A549 (cell line): ENCODE measurements at regions not wholly inside any gene's neighbourhood (a gene's known extent, or its start where the extent isn't known, plus 50 kb on each side); places are given as distances from the start of the nearest gene placed in this dataset.

ENCODE experiments used
- CTCF ChIP-seq: fragments of >200 bp; sonication (Bioruptor Twin); formaldehyde crosslinking; IDR thresholded peaks from 3 replicates; pipeline ENCODE4 v1.5.1; 2016
- EP300 ChIP-seq, 2 experiments: fragments of >200 bp; sonication (Bioruptor Twin); formaldehyde crosslinking; IDR thresholded peaks; 2 replicates in 1 of 2; 3 replicates in 1 of 2; pipeline ENCODE4 v1.6.1; 2016 to 2017
- ZFP36 ChIP-seq: fragments of 450-650 bp; IDR thresholded peaks from 2 replicates; pipeline ENCODE4 v1.6.1; 2014; ENCODE audit warnings: borderline replicate concordance; ENCODE audit not compliant: partially characterized antibody

GRCh38 chr6:4513561-4513960, 262.6 kb upstream of the CDYL start:
- TF ChIP-seq CTCF: no peak
- no peak for TF ChIP-seq ZFP36
- TF ChIP-seq EP300 (IDR thresholded peaks at IDR 0.05): no peak
